H9 (cell line): ENCODE measurements at regions not wholly inside any gene's neighbourhood (a gene's known extent, or its start where the extent isn't known, plus 50 kb on each side); places are given as distances from the start of the nearest gene placed in this dataset.

Source experiments
- DNase-seq: peaks from one replicate; pipeline ENCODE4 v3.0.0-alpha.2; 2017
- H2AFZ ChIP-seq: one replicate; pipeline ENCODE4 v1.6.1; 2013; ENCODE audit warnings: mild to moderate bottlenecking, low read length, control low read depth, moderate library complexity
- H2AK5ac ChIP-seq: 2 replicates; pipeline ENCODE4 v1.6.1; 2013; ENCODE audit warnings: low read length, control low read depth, mixed read lengths; ENCODE audit not compliant: insufficient read length
- H2BK120ac ChIP-seq: one replicate; pipeline ENCODE4 v1.6.1; 2013; ENCODE audit warnings: low read depth, mild to moderate bottlenecking, low read length, control low read depth, inconsistent platforms; ENCODE audit not compliant: poor library complexity, severe bottlenecking
- H2BK12ac ChIP-seq: 2 replicates; pipeline ENCODE4 v1.6.1; 2013; ENCODE audit warnings: low read length, control low read depth, mixed read lengths, low read depth; ENCODE audit not compliant: insufficient read length
- H2BK15ac ChIP-seq: 2 replicates; pipeline ENCODE4 v1.6.1; 2013; ENCODE audit warnings: low read depth, low read length, control low read depth
- H2BK20ac ChIP-seq: one replicate; pipeline ENCODE4 v1.6.1; 2013; ENCODE audit warnings: low read depth, mild to moderate bottlenecking, low read length, control low read depth, inconsistent platforms; ENCODE audit not compliant: poor library complexity, severe bottlenecking
- H2BK5ac ChIP-seq: 2 replicates; pipeline ENCODE4 v1.6.1; 2013; ENCODE audit warnings: low read length, control low read depth, mixed read lengths; ENCODE audit not compliant: insufficient read length
- H3K14ac ChIP-seq: 2 replicates; pipeline ENCODE4 v1.6.1; 2013; ENCODE audit warnings: low read length, control low read depth; ENCODE audit not compliant: insufficient read depth
- H3K18ac ChIP-seq: 2 replicates; pipeline ENCODE4 v1.6.1; 2013; ENCODE audit warnings: low read depth, mild to moderate bottlenecking, mixed read lengths, low read length, control low read depth; ENCODE audit not compliant: insufficient read length
- H3K23ac ChIP-seq: 2 replicates; pipeline ENCODE4 v1.6.1; 2013; ENCODE audit warnings: low read length, control low read depth, mixed read lengths, low read depth; ENCODE audit not compliant: insufficient read length
- H3K23me2 ChIP-seq: 2 replicates; pipeline ENCODE4 v1.6.1; 2013; ENCODE audit warnings: low read depth, mild to moderate bottlenecking, mixed read lengths, low read length, control low read depth; ENCODE audit not compliant: insufficient read length, poor library complexity, severe bottlenecking
- H3K27ac ChIP-seq: 2 replicates; pipeline ENCODE4 v1.5.1; 2013; ENCODE audit warnings: low read length, control low read depth, mixed read lengths, low read depth; ENCODE audit not compliant: insufficient read length
- H3K27me3 ChIP-seq: 2 replicates; pipeline ENCODE4 v1.6.1; 2013; ENCODE audit warnings: low read length, control low read depth, inconsistent platforms; ENCODE audit not compliant: insufficient read depth
- H3K4ac ChIP-seq: 2 replicates; pipeline ENCODE4 v1.6.1; 2013; ENCODE audit warnings: low read depth, mild to moderate bottlenecking, control low read depth, inconsistent platforms, low read length, moderate library complexity
- H3K4me1 ChIP-seq: 2 replicates; pipeline ENCODE4 v1.6.1; 2013; ENCODE audit warnings: low read length, control low read depth, inconsistent platforms; ENCODE audit not compliant: insufficient read depth
- H3K4me2 ChIP-seq: 2 replicates; pipeline ENCODE4 v1.6.1; 2013; ENCODE audit warnings: low read length, control low read depth, mixed read lengths; ENCODE audit not compliant: insufficient read length, insufficient read depth
- H3K56ac ChIP-seq: 2 replicates; pipeline ENCODE4 v1.6.1; 2013; ENCODE audit warnings: low read depth, mild to moderate bottlenecking, mixed read lengths, low read length, control low read depth; ENCODE audit not compliant: insufficient read length
- H3K79me1 ChIP-seq: 2 replicates; pipeline ENCODE4 v1.6.1; 2013; ENCODE audit warnings: low read depth, mild to moderate bottlenecking, moderate library complexity, low read length, control low read depth, inconsistent platforms; ENCODE audit not compliant: insufficient read depth, poor library complexity, severe bottlenecking
- H3K79me2 ChIP-seq: 2 replicates; pipeline ENCODE4 v1.6.1; 2013; ENCODE audit warnings: low read length, control low read depth, inconsistent platforms; ENCODE audit not compliant: insufficient read depth
- H3K9ac ChIP-seq: 2 replicates; pipeline ENCODE4 v1.6.1; 2013; ENCODE audit warnings: low read length, control low read depth, mixed read lengths; ENCODE audit not compliant: insufficient read length; ENCODE audit errors: extremely low read depth
- H3K9me3 ChIP-seq: one replicate; pipeline ENCODE4 v1.6.1; 2013; ENCODE audit warnings: low read depth, low read length, inconsistent platforms; ENCODE audit not compliant: control insufficient read depth
- H3T11ph ChIP-seq: one replicate; pipeline ENCODE4 v1.6.1; 2013; ENCODE audit warnings: mild to moderate bottlenecking, low read length, control low read depth, inconsistent platforms
- H4K20me1 ChIP-seq: one replicate; pipeline ENCODE4 v1.6.1; 2013; ENCODE audit not compliant: control insufficient read depth, insufficient read length, insufficient read depth
- H4K5ac ChIP-seq: 2 replicates; pipeline ENCODE4 v1.6.1; 2013; ENCODE audit warnings: low read depth, mild to moderate bottlenecking, mixed read lengths, low read length, control low read depth; ENCODE audit not compliant: insufficient read length
- H4K8ac ChIP-seq: replicated peaks from 2 replicates; pipeline ENCODE4 v1.6.1; 2013; ENCODE audit warnings: low read length, control low read depth, mixed read lengths, low read depth; ENCODE audit not compliant: insufficient read length
- H4K91ac ChIP-seq: 2 replicates; pipeline ENCODE4 v1.6.1; 2013; ENCODE audit warnings: low read depth, mild to moderate bottlenecking, moderate library complexity, mixed read lengths, low read length, control low read depth; ENCODE audit not compliant: insufficient read length
- H3K27ac Mint-ChIP-seq, 3 experiments: 2 replicates in 2 of 3; 3 replicates in 1 of 3; pipeline ENCODE4 v1.8.0; 2020 to 2021; ENCODE audit warnings: mixed read lengths in 3 of 3, mild to moderate bottlenecking in 1 of 3, moderate library complexity in 1 of 3
- H3K27me3 Mint-ChIP-seq: 2 replicates; pipeline ENCODE4 v1.8.0; 2021; ENCODE audit warnings: low read depth, mild to moderate bottlenecking, moderate library complexity, mixed read lengths
- H3K36me3 Mint-ChIP-seq, 3 experiments: 2 replicates in 2 of 3; 3 replicates in 1 of 3; pipeline ENCODE4 v1.8.0; 2020 to 2021; ENCODE audit warnings: low read depth in 3 of 3, mixed read lengths in 3 of 3; ENCODE audit not compliant: insufficient read depth in 1 of 3
- H3K4me1 Mint-ChIP-seq, 2 experiments: 2 replicates each; pipeline ENCODE4 v1.8.0; 2020; ENCODE audit warnings: mixed read lengths in 2 of 2
- H3K4me3 Mint-ChIP-seq, 2 experiments: 2 replicates in 1 of 2; 3 replicates in 1 of 2; pipeline ENCODE4 v1.8.0; 2020 to 2021; ENCODE audit warnings: mild to moderate bottlenecking in 2 of 2, mixed read lengths in 2 of 2, moderate library complexity in 1 of 2
- H3K9me3 Mint-ChIP-seq, 2 experiments: 2 replicates in 1 of 2; 3 replicates in 1 of 2; pipeline ENCODE4 v1.8.0; 2020; ENCODE audit warnings: mild to moderate bottlenecking in 2 of 2, mixed read lengths in 2 of 2, moderate library complexity in 1 of 2
- CTCF ChIP-seq: fragments of 200-600 bp; sonication (generic); conservative IDR thresholded peaks from 3 replicates; pipeline ENCODE4 v1.8.0; 2021; ENCODE audit warnings: antibody characterized with exemption, mild to moderate bottlenecking
- WGBS: extraction: QIAGEN DNeasy Blood & Tissue Kit; methylation state at CpG from one replicate; pipeline ENCODE4 v1.1.7; 2013; ENCODE audit warnings: missing lambda C conversion rate, low lambda C conversion rate, mixed read lengths; ENCODE audit not compliant: insufficient read length; ENCODE audit errors: extremely low coverage; 5-methylcytosine and 5-hydroxymethylcytosine counted together

- no peak overlapping the region for H3K4me3 Mint-ChIP-seq
These were observed 861.9 kb downstream of the NTRK3 start for GRCh38 chr15:87394676-87395075.

More at GRCh38 chr15:87394676-87395075, 861.9 kb downstream of the NTRK3 start:
- Histone ChIP-seq H3K4me1 (no peaks in the 10 kb centered on the region), H2BK5ac (no peak overlapping the region), H4K8ac (no peak overlapping the region), H4K5ac (no peak overlapping the region), H2BK15ac (no peak overlapping the region), H4K20me1 (no peaks in the 10 kb centered on the region), H3K18ac (no peak overlapping the region), H2BK12ac (no peak overlapping the region), H3K23ac (no peak overlapping the region), H3T11ph (no peak overlapping the region), H2AFZ (no peak overlapping the region), H3K9ac (no peak overlapping the region), H3K4ac (no peak overlapping the region), H2BK20ac (no peak overlapping the region), H3K14ac (no peak overlapping the region), H3K9me3 (peaks cover 13% of the 10 kb centered on the region), H3K23me2 (no peaks in the 10 kb centered on the region), H3K27me3 (no peaks in the 10 kb centered on the region), H3K79me2 (no peaks in the 10 kb centered on the region), H2BK120ac (no peak overlapping the region), H2AK5ac (no peak overlapping the region), H3K79me1 (no peaks in the 10 kb centered on the region), H3K27ac (no peak overlapping the region), H3K56ac (no peak overlapping the region), H4K91ac (no peak overlapping the region), H3K4me2 (no peak overlapping the region)
- DNase-seq, result no peak
- Mint-ChIP-seq H3K27me3 (no peaks in the 10 kb centered on the region), H3K4me1 (no peaks in the 10 kb centered on the region), H3K27ac (no peak overlapping the region), H3K9me3 (peaks cover 23% of the 10 kb centered on the region in 2 experiments), H3K36me3 (peaks cover 3 to 16% (median 16%) of the 10 kb centered on the region in 3 experiments; a peak in 6 of 7 replicates)
- WGBS, result no CpG with 5 or more reads among the region's 3 CpGs
- TF ChIP-seq CTCF, result no peak
